Neuron (in vitro differentiated cells): ENCODE measurements at regions not wholly inside any gene's neighbourhood (a gene's known extent, or its start where the extent isn't known, plus 50 kb on each side); places are given as distances from the start of the nearest gene placed in this dataset.
"Not testable (repeated sequence)": the region's sequence is repeated elsewhere in the genome, so short reads cannot be mapped to it uniquely, and the experiment has no call there.

Experiments used
- H2AFZ ChIP-seq: one replicate; pipeline ENCODE4 v1.6.1; 2013; ENCODE audit warnings: low read depth, mild to moderate bottlenecking, inconsistent platforms, low read length, moderate library complexity
- H3K27me3 ChIP-seq: one replicate; pipeline ENCODE4 v1.6.1; 2013; ENCODE audit warnings: low read length; ENCODE audit not compliant: insufficient read depth
- H3K36me3 ChIP-seq: one replicate; pipeline ENCODE4 v1.6.1; 2013; ENCODE audit warnings: low read length; ENCODE audit not compliant: insufficient read depth
- H3K4me1 ChIP-seq: one replicate; pipeline ENCODE4 v1.6.1; 2013; ENCODE audit warnings: low read length; ENCODE audit not compliant: insufficient read depth
- H3K4me3 ChIP-seq: 2 replicates; pipeline ENCODE4 v1.5.1; 2013; ENCODE audit warnings: mild to moderate bottlenecking, low read length, moderate library complexity
- H3K9me3 ChIP-seq: one replicate; pipeline ENCODE4 v1.6.1; 2013; ENCODE audit warnings: low read length

GRCh38 chr7:3159039-3159438 lies 115.4 kb upstream of the CARD11 start:
- Histone ChIP-seq H3K27me3 (no peaks in the 10 kb centered on the region), H3K4me3 (no peak overlapping the region), H3K4me1 (no peaks in the 10 kb centered on the region), H2AFZ (no peak overlapping the region), H3K36me3 (no peaks in the 10 kb centered on the region), H3K9me3 (no peaks in the 10 kb centered on the region)

GRCh38 chr7:3159445-3159844 lies 115.8 kb upstream of the CARD11 start:
- H3K4me1 ChIP-seq = no peaks in the 10 kb centered on the region
- H3K9me3 ChIP-seq = no peaks in the 10 kb centered on the region
- H2AFZ ChIP-seq = no peak overlapping the region
- no peak overlapping the region for H3K4me3 ChIP-seq
- H3K27me3 ChIP-seq = no peaks in the 10 kb centered on the region
- no peaks in the 10 kb centered on the region for H3K36me3 ChIP-seq

- H3K4me1 ChIP-seq, H3K27me3 ChIP-seq, H3K9me3 ChIP-seq, H3K36me3 ChIP-seq, H3K4me3 ChIP-seq, H2AFZ ChIP-seq: not testable (repeated sequence)
Measured at GRCh38 chr7:3159926-3160325, 116.3 kb upstream of the CARD11 start.

GRCh38 chr7:3162289-3162688 lies 118.6 kb upstream of the CARD11 start:
- no peaks in the 10 kb centered on the region for H3K9me3 ChIP-seq
- H3K4me1 ChIP-seq = no peaks in the 10 kb centered on the region
- no peak overlapping the region for H3K4me3 ChIP-seq
- H3K36me3 ChIP-seq = no peaks in the 10 kb centered on the region
- H3K27me3 ChIP-seq = no peaks in the 10 kb centered on the region
- no peak overlapping the region for H2AFZ ChIP-seq

GRCh38 chr7:3162798-3163197 lies 119.1 kb upstream of the CARD11 start:
- H3K4me1 ChIP-seq, H3K27me3 ChIP-seq, H3K4me3 ChIP-seq, H3K36me3 ChIP-seq, H2AFZ ChIP-seq, H3K9me3 ChIP-seq: not testable (repeated sequence)

- no peaks in the 10 kb centered on the region for H3K36me3 ChIP-seq
- no peak overlapping the region for H2AFZ ChIP-seq
- H3K4me1 ChIP-seq = no peaks in the 10 kb centered on the region
- H3K9me3 ChIP-seq = no peaks in the 10 kb centered on the region
- H3K4me3 ChIP-seq = no peak overlapping the region
- no peaks in the 10 kb centered on the region for H3K27me3 ChIP-seq
Measured at GRCh38 chr7:3164380-3164792, 120.7 kb upstream of the CARD11 start.

- H3K4me3 ChIP-seq = no peak overlapping the region
- no peaks in the 10 kb centered on the region for H3K4me1 ChIP-seq
- no peaks in the 10 kb centered on the region for H3K27me3 ChIP-seq
- H3K9me3 ChIP-seq = no peaks in the 10 kb centered on the region
- no peaks in the 10 kb centered on the region for H3K36me3 ChIP-seq
- H2AFZ ChIP-seq = no peak overlapping the region
Measured at GRCh38 chr7:3165681-3166580, 122.3 kb upstream of the CARD11 start.

GRCh38 chr7:3167551-3167950 lies 123.9 kb upstream of the CARD11 start:
- Histone ChIP-seq H3K4me3 (no peak overlapping the region), H2AFZ (no peak overlapping the region)

GRCh38 chr7:3168370-3168769 lies 124.7 kb upstream of the CARD11 start:
- Histone ChIP-seq H3K9me3 (no peaks in the 10 kb centered on the region), H3K4me1 (no peaks in the 10 kb centered on the region), H2AFZ (no peak overlapping the region), H3K4me3 (no peak overlapping the region), H3K27me3 (no peaks in the 10 kb centered on the region), H3K36me3 (no peaks in the 10 kb centered on the region)

More at GRCh38 chr7:3167551-3167950, 123.9 kb upstream of the CARD11 start:
- H3K36me3 ChIP-seq = no peaks in the 10 kb centered on the region
- H3K27me3 ChIP-seq = no peaks in the 10 kb centered on the region
- H3K4me1 ChIP-seq = no peaks in the 10 kb centered on the region
- H3K9me3 ChIP-seq = no peaks in the 10 kb centered on the region

- Histone ChIP-seq H2AFZ (no peak overlapping the region), H3K4me1 (no peaks in the 10 kb centered on the region), H3K36me3 (no peaks in the 10 kb centered on the region), H3K9me3 (no peaks in the 10 kb centered on the region), H3K27me3 (no peaks in the 10 kb centered on the region), H3K4me3 (no peak overlapping the region)
Measured at GRCh38 chr7:3168869-3169268, 125.2 kb upstream of the CARD11 start.

- Histone ChIP-seq H3K36me3 (no peaks in the 10 kb centered on the region), H3K9me3 (no peaks in the 10 kb centered on the region), H3K4me1 (peaks cover 4% of the 10 kb centered on the region), H3K27me3 (no peaks in the 10 kb centered on the region), H2AFZ (no peak overlapping the region), H3K4me3 (no peak overlapping the region)
Measured at GRCh38 chr7:3172768-3173280, 128.2 kb upstream of the SDK1 start.

- Histone ChIP-seq H3K36me3 (no peaks in the 10 kb centered on the region), H2AFZ (no peak overlapping the region), H3K4me1 (peaks cover 4% of the 10 kb centered on the region), H3K4me3 (no peak overlapping the region), H3K27me3 (no peaks in the 10 kb centered on the region), H3K9me3 (no peaks in the 10 kb centered on the region)
Measured at GRCh38 chr7:3174515-3175284, 126.4 kb upstream of the SDK1 start.

GRCh38 chr7:3175285-3175902 lies 125.7 kb upstream of the SDK1 start:
- Histone ChIP-seq H3K4me1 (peaks cover 4% of the 10 kb centered on the region), H3K9me3 (no peaks in the 10 kb centered on the region), H3K4me3 (no peak overlapping the region), H2AFZ (no peak overlapping the region), H3K27me3 (no peaks in the 10 kb centered on the region), H3K36me3 (no peaks in the 10 kb centered on the region)
